Transverse colon (tissue), 4 donors: ENCODE measurements at regions not wholly inside any gene's neighbourhood (a gene's known extent, or its start where the extent isn't known, plus 50 kb on each side); places are given as distances from the start of the nearest gene placed in this dataset.

Experiments
- DNase-seq: peaks from one replicate; pipeline ENCODE4 v3.0.0-alpha.2; 2019
- H3K27ac ChIP-seq, 4 donors: fragments of 200-600 bp; sonication (generic); 2 replicates each; pipeline ENCODE4 v1.5.1; 2016 to 2018; ENCODE audit warnings: inconsistent platforms in 4 of 4
- H3K27me3 ChIP-seq: fragments of 200-600 bp; sonication (generic); 2 replicates; pipeline ENCODE4 v1.5.1; 2017; ENCODE audit warnings: inconsistent platforms
- H3K36me3 ChIP-seq, 4 donors: fragments of 200-600 bp; sonication (generic); 2 replicates each; pipeline ENCODE4 v1.5.1; 2017 to 2019; ENCODE audit warnings: inconsistent platforms in 4 of 4
- H3K4me1 ChIP-seq, 4 donors: fragments of 200-600 bp; sonication (generic); 2 replicates each; pipeline ENCODE4 v1.5.1; 2017 to 2020; ENCODE audit warnings: inconsistent platforms in 4 of 4
- H3K4me3 ChIP-seq, 4 donors: fragments of 200-600 bp; sonication (generic); 1 replicate in 1 of 4; 2 replicates in 3 of 4; pipeline versions ENCODE4 v1.5.1 to v1.6.1; 2017 to 2019; ENCODE audit warnings: inconsistent platforms in 4 of 4
- H3K9me3 ChIP-seq, 2 donors: fragments of 200-600 bp; sonication (generic); 2 replicates each; pipeline ENCODE4 v1.5.1; 2017 to 2019; ENCODE audit warnings: inconsistent platforms in 2 of 2
- EP300 ChIP-seq: sonication (generic); formaldehyde crosslinking; IDR thresholded peaks from one replicate; pipeline ENCODE4 v1.6.1; 2017; ENCODE audit warnings: antibody characterized with exemption, low read depth
- POLR2A ChIP-seq: fragments of 450-650 bp; IDR thresholded peaks from one replicate; pipeline ENCODE4 v1.6.1; 2016; ENCODE audit warnings: antibody characterized with exemption, mild to moderate bottlenecking, moderate library complexity
- POLR2AphosphoS5 ChIP-seq, 3 donors: sonication (generic); formaldehyde crosslinking; IDR thresholded peaks; one replicate each; pipeline ENCODE4 v1.6.1; 2016; ENCODE audit warnings: antibody characterized with exemption in 3 of 3
- WGBS, 2 donors: methylation state at CpG; one replicate each; pipeline ENCODE4 v1.1.5; 2018; ENCODE audit warnings: low coverage in 1 of 2; 5-methylcytosine and 5-hydroxymethylcytosine counted together
- in situ Hi-C, 4 donors: fragments of 200-750 bp; cut with MboI; loops; one replicate each; pipeline versions ENCODE4 v1.15.0 to v1.15.1; 2017; ENCODE audit warnings: low sequenced_read_pairs in 3 of 4, low pct_ligation_motif_present in 1 of 4, low pct_unique_long_range_greater_than_20kb in 1 of 4
- intact Hi-C: fragments of 100-400 bp; cut with DNase I; formaldehyde crosslinking; loops from one replicate; pipeline ENCODE4 v1.15.1; 2023; ENCODE audit warnings: low total_unique reads
- TF ChIP-seq, protein P1 (sequence below), 5 experiments: fragments of 200-600 bp in 3 of 5; fragments of 450-650 bp in 2 of 5; sonication (generic) in 3 of 5; IDR thresholded peaks; 1 replicate in 2 of 5; 2 replicates in 3 of 5; pipeline ENCODE4 v1.5.1; 2016 to 2017; ENCODE audit warnings: antibody characterized with exemption in 5 of 5, inconsistent platforms in 3 of 5, mild to moderate bottlenecking in 2 of 5, moderate library complexity in 1 of 5

DNA sequence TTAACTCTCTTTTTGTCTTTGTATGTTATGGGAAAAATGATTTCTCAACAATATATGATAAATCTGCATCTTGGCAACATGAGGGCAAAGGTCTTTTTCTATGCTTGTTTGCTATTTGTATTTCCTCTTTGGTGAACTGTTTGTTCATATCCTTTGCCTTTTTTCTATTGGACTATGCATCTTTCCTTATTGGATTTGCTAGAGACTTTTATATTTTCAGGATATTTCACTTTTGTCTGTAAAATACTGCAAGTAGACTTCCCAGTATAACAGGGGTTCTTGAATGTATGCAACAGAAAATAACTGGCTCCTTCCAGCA, 69.4 kb upstream of the SSBP2 start:
- Histone ChIP-seq H3K36me3 (no peaks in the 10 kb centered on the region), H3K27ac (no peak overlapping the region), H3K4me3 (no peak overlapping the region), H3K4me1 (peaks cover 0 to 21% (median 8%) of the 10 kb centered on the region in 4 donors), H3K27me3 (no peaks in the 10 kb centered on the region), H3K9me3 (no peaks in the 10 kb centered on the region)
- TF ChIP-seq, protein P1, sequence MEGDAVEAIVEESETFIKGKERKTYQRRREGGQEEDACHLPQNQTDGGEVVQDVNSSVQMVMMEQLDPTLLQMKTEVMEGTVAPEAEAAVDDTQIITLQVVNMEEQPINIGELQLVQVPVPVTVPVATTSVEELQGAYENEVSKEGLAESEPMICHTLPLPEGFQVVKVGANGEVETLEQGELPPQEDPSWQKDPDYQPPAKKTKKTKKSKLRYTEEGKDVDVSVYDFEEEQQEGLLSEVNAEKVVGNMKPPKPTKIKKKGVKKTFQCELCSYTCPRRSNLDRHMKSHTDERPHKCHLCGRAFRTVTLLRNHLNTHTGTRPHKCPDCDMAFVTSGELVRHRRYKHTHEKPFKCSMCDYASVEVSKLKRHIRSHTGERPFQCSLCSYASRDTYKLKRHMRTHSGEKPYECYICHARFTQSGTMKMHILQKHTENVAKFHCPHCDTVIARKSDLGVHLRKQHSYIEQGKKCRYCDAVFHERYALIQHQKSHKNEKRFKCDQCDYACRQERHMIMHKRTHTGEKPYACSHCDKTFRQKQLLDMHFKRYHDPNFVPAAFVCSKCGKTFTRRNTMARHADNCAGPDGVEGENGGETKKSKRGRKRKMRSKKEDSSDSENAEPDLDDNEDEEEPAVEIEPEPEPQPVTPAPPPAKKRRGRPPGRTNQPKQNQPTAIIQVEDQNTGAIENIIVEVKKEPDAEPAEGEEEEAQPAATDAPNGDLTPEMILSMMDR (IDR thresholded peaks at IDR 0.05): no peak
- no peak for DNase-seq
- in situ Hi-C loops (no loop called here), intact Hi-C loops (no loop called here)

DNA sequence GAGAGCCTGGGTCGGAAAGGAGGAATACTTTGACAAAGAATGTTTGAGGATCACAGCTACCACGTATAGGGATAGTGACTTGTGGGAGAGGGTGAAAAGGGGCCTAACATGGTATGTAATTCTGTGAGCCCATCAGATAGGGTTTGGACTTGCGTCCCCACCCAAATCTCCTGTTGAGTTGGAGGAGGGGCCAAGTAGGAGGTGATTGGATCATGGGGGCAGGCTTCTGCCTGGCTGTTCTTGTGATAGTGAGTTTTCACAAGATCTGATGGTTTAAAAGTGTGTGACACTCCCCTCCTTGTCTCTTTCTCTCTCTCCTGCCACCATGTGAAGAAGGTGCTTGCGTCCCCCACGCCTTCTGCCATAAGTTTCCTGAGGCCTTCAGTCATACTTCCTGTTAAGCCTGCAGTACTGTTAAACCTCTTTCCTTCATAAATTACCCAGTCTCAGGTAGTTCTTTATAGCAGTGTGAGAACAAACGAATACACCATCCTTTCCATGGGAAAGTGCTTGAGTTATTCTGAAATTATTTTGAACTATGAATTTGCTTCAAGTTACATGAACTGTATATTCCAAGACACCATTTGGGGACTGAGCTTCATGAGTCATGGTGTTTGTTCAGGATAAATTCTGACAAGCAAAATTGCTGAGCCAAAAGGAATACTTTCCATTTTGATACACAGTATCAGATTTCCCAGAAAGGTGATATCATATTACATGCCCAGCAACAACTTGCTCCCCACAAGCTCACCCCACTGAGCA, 68.8 kb upstream of the SSBP2 start:
- intact Hi-C loops (no loop called here), in situ Hi-C loops (no loop called here)
- Histone ChIP-seq H3K4me1 (peaks cover 0 to 19% (median 6%) of the 10 kb centered on the region in 4 donors), H3K36me3 (no peaks in the 10 kb centered on the region), H3K9me3 (no peaks in the 10 kb centered on the region), H3K27me3 (no peaks in the 10 kb centered on the region), H3K4me3 (no peak overlapping the region), H3K27ac (no peak overlapping the region)
- DNase-seq: no peak
- TF ChIP-seq EP300 (no peak), POLR2AphosphoS5 (IDR thresholded peaks at IDR 0.05) (no peak), POLR2A (no peak)
- TF ChIP-seq, protein P1 (IDR thresholded peaks at IDR 0.05): no peak
- WGBS, 2 donors: 73 to 82% methylated on average over 4 to 6 of the region's 6 CpGs

GRCh38 chr5:81817980-81818379, 67.1 kb upstream of the SSBP2 start:
- TF ChIP-seq POLR2A (no peak), EP300 (no peak), POLR2AphosphoS5 (IDR thresholded peaks at IDR 0.05) (no peak)
- TF ChIP-seq, protein P1 (IDR thresholded peaks at IDR 0.05): no peak
- Histone ChIP-seq H3K36me3 (no peaks in the 10 kb centered on the region), H3K4me3 (no peak overlapping the region), H3K27ac (no peak overlapping the region), H3K27me3 (no peaks in the 10 kb centered on the region), H3K4me1 (peaks cover 0 to 16% (median 6%) of the 10 kb centered on the region in 4 donors), H3K9me3 (no peaks in the 10 kb centered on the region)
- in situ Hi-C loops: no loop called here
- DNase-seq: no peak
- intact Hi-C loops: no loop called here
- WGBS, 2 donors: 74 to 83% methylated on average over 5 of the region's 5 CpGs

DNA sequence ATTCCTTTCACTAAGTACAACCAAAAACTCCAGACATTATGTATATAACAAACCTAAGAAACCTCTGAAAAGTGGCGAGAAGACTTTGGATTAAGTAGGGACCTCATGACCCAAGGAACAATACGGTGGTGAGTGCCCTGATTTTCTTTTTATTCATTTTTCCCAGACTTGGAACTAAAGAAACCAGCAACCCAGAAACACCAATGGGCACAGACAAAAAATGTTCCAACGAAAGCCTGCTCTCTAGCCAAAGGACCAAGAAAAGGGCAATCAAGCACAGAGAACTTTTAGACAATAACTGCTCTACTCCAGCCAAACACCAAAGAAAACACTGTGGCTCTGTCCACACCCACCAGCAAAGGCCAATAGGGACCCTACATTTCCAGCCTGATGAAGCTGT, 66.2 kb upstream of the SSBP2 start:
- in situ Hi-C loops (no loop called here), intact Hi-C loops (no loop called here)
- Histone ChIP-seq H3K27me3 (no peaks in the 10 kb centered on the region), H3K4me1 (peaks cover 0 to 16% (median 6%) of the 10 kb centered on the region in 4 donors), H3K9me3 (no peaks in the 10 kb centered on the region), H3K27ac (no peak overlapping the region), H3K4me3 (no peak overlapping the region), H3K36me3 (no peaks in the 10 kb centered on the region)
- no peak for DNase-seq
- TF ChIP-seq POLR2AphosphoS5 (IDR thresholded peaks at IDR 0.05) (no peak), POLR2A (no peak), EP300 (no peak)
- TF ChIP-seq, protein P1 (IDR thresholded peaks at IDR 0.05): no peak
- 80 to 91% methylated on average over 2 to 3 of the region's 3 CpGs for WGBS, 2 donors
